Mesenchymal stem cell (in vitro differentiated cells and primary cell): ENCODE measurements at regions not wholly inside any gene's neighbourhood (a gene's known extent, or its start where the extent isn't known, plus 50 kb on each side); places are given as distances from the start of the nearest gene placed in this dataset.

Experiments used
- DNase-seq: peaks from one replicate; pipeline ENCODE4 v3.0.0-alpha.2; 2013
- H2AFZ ChIP-seq: one replicate; pipeline ENCODE4 v1.6.1; 2013; ENCODE audit warnings: low read depth, mild to moderate bottlenecking, control low read depth, inconsistent platforms, low read length, moderate library complexity
- H2AK5ac ChIP-seq: 2 replicates; pipeline ENCODE4 v1.6.1; 2013; ENCODE audit warnings: low read length, moderate library complexity, mild to moderate bottlenecking, inconsistent platforms; ENCODE audit not compliant: severe bottlenecking
- H2BK120ac ChIP-seq: one replicate; pipeline ENCODE4 v1.6.1; 2013; ENCODE audit warnings: low read depth, mild to moderate bottlenecking, inconsistent platforms, low read length, moderate library complexity
- H2BK12ac ChIP-seq, 2 experiments: one replicate each; pipeline ENCODE4 v1.6.1; 2013; ENCODE audit warnings: inconsistent platforms in 2 of 2, low read length in 2 of 2, mild to moderate bottlenecking in 2 of 2, moderate library complexity in 2 of 2, control low read depth in 1 of 2
- H2BK15ac ChIP-seq: one replicate; pipeline ENCODE4 v1.6.1; 2013; ENCODE audit warnings: mild to moderate bottlenecking, low read depth, inconsistent platforms; ENCODE audit not compliant: poor library complexity, severe bottlenecking
- H2BK5ac ChIP-seq: 2 replicates; pipeline ENCODE4 v1.6.1; 2013; ENCODE audit warnings: low read depth, mild to moderate bottlenecking, low read length, control low read depth, inconsistent platforms; ENCODE audit not compliant: poor library complexity, severe bottlenecking
- H3K14ac ChIP-seq, 2 experiments: one replicate each; pipeline ENCODE4 v1.6.1; 2013; ENCODE audit warnings: inconsistent platforms in 2 of 2, low read length in 2 of 2, control low read depth in 1 of 2, mild to moderate bottlenecking in 1 of 2, moderate library complexity in 1 of 2
- H3K18ac ChIP-seq, 2 experiments: one replicate each; pipeline ENCODE4 v1.6.1; 2013; ENCODE audit warnings: inconsistent platforms in 2 of 2, low read length in 2 of 2, control low read depth in 1 of 2, low read depth in 1 of 2, mild to moderate bottlenecking in 1 of 2
- H3K23ac ChIP-seq, 2 experiments: one replicate each; pipeline ENCODE4 v1.6.1; 2013; ENCODE audit warnings: inconsistent platforms in 2 of 2, low read length in 2 of 2, mild to moderate bottlenecking in 2 of 2, moderate library complexity in 2 of 2, control low read depth in 1 of 2
- H3K27ac ChIP-seq: 2 replicates; pipeline ENCODE4 v1.5.1; 2013; ENCODE audit warnings: mild to moderate bottlenecking, moderate library complexity, low read length, control low read depth, inconsistent platforms; ENCODE audit not compliant: poor library complexity, severe bottlenecking
- H3K27me3 ChIP-seq, 2 experiments: 2 replicates each; pipeline versions ENCODE4 v1.6.1 to v1.7.0; 2013; ENCODE audit warnings: low read length in 2 of 2, mild to moderate bottlenecking in 2 of 2, moderate library complexity in 2 of 2, control low read depth in 1 of 2, inconsistent platforms in 1 of 2; ENCODE audit not compliant: control insufficient read depth in 1 of 2, insufficient read depth in 1 of 2
- H3K36me3 ChIP-seq, 2 experiments: 2 replicates each; pipeline versions ENCODE4 v1.6.1 to v1.7.0; 2013; ENCODE audit warnings: low read length in 2 of 2, control low read depth in 1 of 2, inconsistent platforms in 1 of 2, low read depth in 1 of 2, mild to moderate bottlenecking in 1 of 2; ENCODE audit not compliant: insufficient read depth in 2 of 2, control insufficient read depth in 1 of 2
- H3K4ac ChIP-seq, 2 experiments: one replicate each; pipeline ENCODE4 v1.6.1; 2013; ENCODE audit warnings: inconsistent platforms in 2 of 2, low read length in 2 of 2, mild to moderate bottlenecking in 2 of 2, moderate library complexity in 2 of 2, control low read depth in 1 of 2, low read depth in 1 of 2
- H3K4me1 ChIP-seq: 2 replicates; pipeline ENCODE4 v1.6.1; 2013; ENCODE audit warnings: low read depth, low read length, control low read depth; ENCODE audit not compliant: control insufficient read depth, insufficient read depth
- H3K4me2 ChIP-seq: 2 replicates; pipeline ENCODE4 v1.6.1; 2013; ENCODE audit warnings: low read length, mild to moderate bottlenecking, inconsistent platforms; ENCODE audit not compliant: poor library complexity, severe bottlenecking
- H3K4me3 ChIP-seq, 2 experiments: 2 replicates each; pipeline versions ENCODE4 v1.5.1 to v1.7.0; 2013; ENCODE audit warnings: low read length in 2 of 2, mild to moderate bottlenecking in 2 of 2, control low read depth in 1 of 2, low read depth in 1 of 2; ENCODE audit not compliant: insufficient read depth in 1 of 2
- H3K79me1 ChIP-seq: replicated peaks from 2 replicates; pipeline ENCODE4 v1.6.1; 2013; ENCODE audit warnings: mild to moderate bottlenecking, control low read depth, low read length, inconsistent platforms; ENCODE audit not compliant: poor library complexity, severe bottlenecking
- H3K9ac ChIP-seq: 2 replicates; pipeline ENCODE4 v1.7.0; 2013; ENCODE audit warnings: mild to moderate bottlenecking, low read length, moderate library complexity
- H3K9me3 ChIP-seq: 2 replicates; pipeline ENCODE4 v1.7.0; 2013; ENCODE audit warnings: mild to moderate bottlenecking, low read length; ENCODE audit not compliant: control insufficient read depth
- H4K8ac ChIP-seq: one replicate; pipeline ENCODE4 v1.6.1; 2013; ENCODE audit warnings: inconsistent platforms, mild to moderate bottlenecking, low read length, moderate library complexity
- H4K91ac ChIP-seq: one replicate; pipeline ENCODE4 v1.6.1; 2013; ENCODE audit warnings: mild to moderate bottlenecking, low read length, inconsistent platforms
- WGBS: methylation state at CpG from one replicate; pipeline ENCODE4 v1.1.7; 2013; ENCODE audit warnings: mixed read lengths; 5-methylcytosine and 5-hydroxymethylcytosine counted together

DNA sequence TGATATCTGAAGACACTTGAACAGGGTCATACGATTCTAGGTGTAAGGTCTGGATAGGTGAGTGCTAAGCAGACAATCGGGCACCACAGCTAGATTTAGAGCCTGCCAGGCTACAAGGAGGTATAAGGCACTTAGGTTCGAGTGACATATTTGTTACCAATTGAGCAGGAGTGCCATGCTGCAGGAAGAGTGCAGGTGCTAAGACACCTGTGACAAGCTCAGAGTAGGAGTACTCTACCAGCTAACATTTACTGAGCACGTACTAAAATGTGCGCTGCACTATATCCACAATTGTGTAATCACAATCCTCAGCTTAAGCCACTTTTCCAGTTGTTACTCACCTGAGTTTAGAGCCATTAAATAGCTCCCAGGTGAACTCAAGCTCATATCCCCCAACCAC is 227.8 kb upstream of the MOCS1 start:
- no peaks in the 10 kb centered on the region for H3K27me3 ChIP-seq
- WGBS = 78% methylated on average over 5 of the region's 5 CpGs

DNA sequence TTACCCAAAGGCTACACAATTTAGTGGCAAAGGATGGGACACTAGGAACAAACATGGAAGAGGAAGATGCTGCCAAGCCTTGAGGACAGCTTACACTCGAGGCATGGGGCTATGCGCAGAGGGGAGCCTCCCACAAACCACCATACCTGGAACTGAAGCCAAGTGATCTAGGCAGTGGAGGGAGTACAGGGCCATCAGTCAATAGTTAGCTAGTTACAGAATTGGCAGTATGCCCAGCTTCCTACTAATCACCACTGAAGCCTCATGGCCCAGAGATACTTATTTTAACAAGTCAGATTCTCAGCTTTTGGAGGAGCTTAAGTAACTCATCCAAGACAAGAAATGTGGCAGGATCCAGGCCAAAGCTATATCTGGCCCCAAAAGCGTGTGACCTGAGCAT is 226.6 kb upstream of the MOCS1 start:
- DNase-seq = no peak
- no peaks in the 10 kb centered on the region for H3K27me3 ChIP-seq
- no peak overlapping the region for H3K4ac ChIP-seq
- H3K4me2 ChIP-seq = no peak overlapping the region
- no peak overlapping the region for H3K14ac ChIP-seq
- H2BK15ac ChIP-seq = no peak overlapping the region
- no peak overlapping the region for H2AK5ac ChIP-seq
- H3K9ac ChIP-seq = no peak overlapping the region
- no peak overlapping the region for H2BK12ac ChIP-seq
- H3K36me3 ChIP-seq = no peaks in the 10 kb centered on the region
- H3K27ac ChIP-seq = no peak overlapping the region
- no peak overlapping the region for H4K91ac ChIP-seq
- H3K79me1 ChIP-seq = no peaks in the 10 kb centered on the region
- H4K8ac ChIP-seq = no peak overlapping the region
- no peak overlapping the region for H2AFZ ChIP-seq
- H2BK5ac ChIP-seq = no peak overlapping the region
- 13% methylated on average over 1 of the region's 3 CpGs for WGBS
- no peak overlapping the region for H3K23ac ChIP-seq
- no peak overlapping the region for H3K4me3 ChIP-seq
- no peak overlapping the region for H2BK120ac ChIP-seq
- no peak overlapping the region for H3K18ac ChIP-seq
- H3K4me1 ChIP-seq = no peaks in the 10 kb centered on the region
- H3K9me3 ChIP-seq = peaks cover 5% of the 10 kb centered on the region

More for the DNA sequence above, 227.8 kb upstream of the MOCS1 start:
- Histone ChIP-seq H3K4me1 (no peaks in the 10 kb centered on the region), H3K4ac (no peak overlapping the region), H3K18ac (no peak overlapping the region), H2BK12ac (no peak overlapping the region), H2BK15ac (no peak overlapping the region), H3K4me3 (no peak overlapping the region), H3K9ac (no peak overlapping the region), H3K9me3 (peaks cover 5% of the 10 kb centered on the region), H2AK5ac (no peak overlapping the region), H4K8ac (no peak overlapping the region), H2BK120ac (no peak overlapping the region), H3K27ac (no peak overlapping the region), H4K91ac (no peak overlapping the region), H3K36me3 (no peaks in the 10 kb centered on the region), H2BK5ac (no peak overlapping the region), H3K4me2 (no peak overlapping the region), H3K79me1 (no peaks in the 10 kb centered on the region), H2AFZ (no peak overlapping the region), H3K14ac (no peak overlapping the region), H3K23ac (no peak overlapping the region)
- DNase-seq = no peak

GRCh38 chr6:40159865-40160264 is 225.6 kb upstream of the MOCS1 start:
- Histone ChIP-seq H3K4me3 (no peak overlapping the region), H3K27me3 (no peaks in the 10 kb centered on the region), H3K4me2 (no peak overlapping the region), H3K18ac (no peak overlapping the region), H2BK120ac (no peak overlapping the region), H4K8ac (no peak overlapping the region), H3K4ac (no peak overlapping the region), H2AK5ac (no peak overlapping the region), H2BK12ac (no peak overlapping the region), H3K27ac (no peak overlapping the region), H3K36me3 (no peaks in the 10 kb centered on the region), H2AFZ (no peak overlapping the region), H3K9me3 (peaks cover 5% of the 10 kb centered on the region), H3K79me1 (no peaks in the 10 kb centered on the region), H3K4me1 (no peaks in the 10 kb centered on the region), H3K9ac (no peak overlapping the region), H2BK5ac (no peak overlapping the region), H2BK15ac (no peak overlapping the region), H4K91ac (no peak overlapping the region), H3K14ac (no peak overlapping the region), H3K23ac (no peak overlapping the region)
- DNase-seq = no peak
- 56% methylated on average over 2 of the region's 2 CpGs for WGBS

DNA sequence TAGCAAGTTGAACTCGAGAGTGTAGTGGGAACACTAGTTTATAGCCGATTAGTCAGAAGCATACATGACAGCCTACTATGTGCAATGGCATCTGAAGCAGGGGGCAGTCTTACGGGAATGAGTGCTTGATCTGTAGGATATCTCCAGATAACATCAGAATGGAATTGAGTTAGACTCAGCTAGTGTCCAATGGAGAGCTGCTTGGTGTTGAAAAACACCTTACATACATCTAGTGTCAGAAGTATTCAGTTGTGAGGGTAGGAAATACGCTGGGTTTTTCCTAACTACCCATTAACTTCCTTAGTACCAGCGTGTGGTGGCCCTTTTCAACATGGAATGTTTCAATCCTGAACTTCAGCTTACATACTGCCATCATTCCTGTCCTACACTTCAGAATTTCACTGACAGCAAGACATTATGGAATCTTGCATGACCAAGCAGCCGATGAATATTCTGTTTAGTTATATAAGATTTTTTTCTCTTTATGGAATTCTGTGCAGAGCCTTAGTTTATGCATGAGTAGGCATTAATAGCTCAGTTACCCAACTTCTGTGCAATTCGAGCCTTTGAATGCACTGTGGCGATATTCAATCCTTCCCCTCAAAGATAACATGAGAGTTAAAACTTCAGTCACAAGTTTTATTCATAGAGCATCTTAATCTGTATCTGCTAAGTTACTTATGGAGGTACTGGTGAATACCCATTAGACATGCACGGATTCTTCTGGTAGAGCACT is 218.6 kb upstream of the MOCS1 start:
- Histone ChIP-seq H4K8ac (no peak overlapping the region), H2AK5ac (no peak overlapping the region), H2BK12ac (no peak overlapping the region), H3K79me1 (no peaks in the 10 kb centered on the region), H3K18ac (no peak overlapping the region), H3K4me3 (no peak overlapping the region), H2BK5ac (no peak overlapping the region), H2BK15ac (no peak overlapping the region), H4K91ac (no peak overlapping the region), H3K9me3 (no peaks in the 10 kb centered on the region), H3K4me1 (no peaks in the 10 kb centered on the region), H3K27ac (no peak overlapping the region), H3K23ac (no peak overlapping the region), H2AFZ (no peak overlapping the region), H3K4ac (no peak overlapping the region), H3K14ac (no peak overlapping the region), H3K36me3 (no peaks in the 10 kb centered on the region), H3K9ac (no peak overlapping the region), H3K4me2 (no peak overlapping the region), H3K27me3 (no peaks in the 10 kb centered on the region), H2BK120ac (no peak overlapping the region)
- DNase-seq = no peak
- 72% methylated on average over 8 of the region's 9 CpGs for WGBS
